Amniotic epithelial cell (primary cell): ENCODE measurements at regions not wholly inside any gene's neighbourhood (a gene's known extent, or its start where the extent isn't known, plus 50 kb on each side); places are given as distances from the start of the nearest gene placed in this dataset.
"Not testable (repeated sequence)": the region's sequence is repeated elsewhere in the genome, so short reads cannot be mapped to it uniquely, and the experiment has no call there.

ENCODE experiments used
- DNase-seq: peaks from one replicate; pipeline ENCODE4 v3.0.0-alpha.2; 2010; ENCODE audit warnings: low read depth

DNA sequence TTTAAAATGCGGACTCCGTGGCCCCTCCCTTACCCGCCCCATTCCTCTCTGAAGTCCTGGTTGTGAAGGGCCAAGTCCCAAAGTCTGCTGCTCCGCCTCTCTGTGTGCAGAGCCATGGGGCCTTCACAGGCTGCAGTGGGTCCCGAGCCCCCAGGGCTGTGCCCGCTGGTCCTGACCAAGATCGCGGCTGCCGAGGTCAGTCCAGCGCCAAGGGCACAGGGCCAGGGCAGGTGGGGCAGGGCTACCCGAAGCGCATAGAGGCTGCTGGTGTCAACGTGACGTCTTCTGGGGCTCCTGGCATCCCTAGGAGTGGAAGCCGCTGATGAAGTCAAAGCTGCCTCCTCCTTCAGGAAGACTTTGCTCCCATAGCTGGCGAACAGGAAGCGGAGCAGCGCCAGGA lies 858.8 kb downstream of the TUBA3C start:
- not testable (repeated sequence) for DNase-seq

DNA sequence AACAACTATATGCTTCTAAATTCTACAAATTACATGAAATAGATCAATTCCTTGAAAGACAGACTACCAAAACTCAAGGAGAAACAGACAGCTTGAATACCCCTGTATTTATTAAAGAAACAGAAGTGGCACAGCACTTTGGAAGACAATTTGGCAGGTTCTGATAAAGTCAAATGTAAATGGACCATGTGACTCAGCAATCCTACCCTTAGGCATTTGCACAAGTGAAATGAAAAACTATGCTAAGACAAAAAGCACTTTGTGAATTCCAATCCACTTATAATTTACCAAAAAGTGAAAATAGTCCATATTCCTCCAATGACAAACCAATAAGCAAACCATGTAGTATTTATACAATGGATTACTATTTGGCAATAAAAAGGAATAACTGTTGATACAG lies 862.0 kb downstream of the TUBA3C start:
- not testable (repeated sequence) for DNase-seq

DNA sequence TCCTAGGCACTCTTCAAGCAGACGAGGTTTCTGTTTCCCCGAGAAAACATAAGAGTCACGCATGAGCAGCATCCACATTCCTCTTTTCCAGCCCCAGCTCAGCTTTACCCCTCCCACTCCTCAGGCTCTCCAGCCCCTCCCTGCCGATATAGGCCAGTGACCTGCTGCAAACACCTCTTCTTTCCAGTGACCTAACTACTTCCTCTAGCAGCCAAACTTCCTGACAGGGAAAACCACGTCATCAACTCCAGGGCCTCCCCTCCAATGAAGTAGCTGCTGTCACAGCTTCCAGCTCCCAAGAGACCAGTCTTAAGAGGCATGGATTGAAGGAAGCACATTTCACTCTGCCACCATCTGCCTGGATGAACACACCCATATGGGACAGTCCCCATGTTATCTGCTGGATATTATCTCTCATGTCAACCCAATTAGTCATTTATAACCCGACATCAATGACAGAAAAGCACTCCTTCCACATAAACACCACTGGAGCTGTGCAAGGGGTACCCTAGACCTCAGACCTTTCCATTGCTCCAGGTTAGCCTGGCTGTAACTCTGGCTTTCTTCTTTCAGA lies 878.3 kb downstream of the TUBA3C start:
- DNase-seq: not testable (repeated sequence)

DNA sequence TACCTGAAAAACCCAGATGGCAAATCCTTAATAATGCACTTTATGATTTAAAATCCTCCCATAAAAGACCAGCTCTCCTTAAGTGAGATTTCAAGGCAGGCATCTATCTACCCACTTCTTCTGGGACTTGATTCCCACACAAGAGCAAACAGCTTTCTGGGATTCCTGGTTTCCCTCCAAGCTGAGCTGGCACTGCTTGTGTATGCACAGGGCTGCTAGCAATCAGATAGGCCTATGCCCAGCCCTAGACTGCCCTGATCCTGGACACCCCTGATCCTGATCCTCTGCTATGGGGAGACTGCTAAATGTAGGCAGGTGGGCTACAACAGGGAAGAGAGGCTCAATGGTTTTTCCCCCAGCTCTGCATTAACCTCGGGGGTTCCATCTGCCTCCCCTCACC lies 880.7 kb downstream of the TUBA3C start:
- DNase-seq: not testable (repeated sequence)

DNA sequence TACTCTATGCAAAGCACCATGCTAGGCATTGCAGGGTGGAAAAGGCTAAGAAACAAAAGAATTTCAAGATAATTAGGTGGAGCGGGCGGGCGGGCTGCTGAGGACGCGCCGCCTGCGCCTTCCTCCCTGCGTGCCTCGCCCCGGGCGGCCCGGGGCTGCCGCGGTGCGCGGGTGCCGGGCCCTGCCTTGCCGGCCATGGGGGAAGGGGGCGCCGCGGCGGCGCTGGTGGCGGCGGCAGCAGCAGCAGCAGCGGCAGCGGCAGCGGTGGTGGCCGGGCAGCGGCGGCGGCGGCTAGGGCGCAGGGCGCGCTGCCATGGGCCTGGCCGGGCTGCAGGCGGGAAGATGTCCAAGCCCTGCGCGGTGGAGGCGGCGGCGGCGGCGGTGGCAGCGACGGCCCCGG lies 884.3 kb downstream of the TUBA3C start:
- not testable (repeated sequence) for DNase-seq

DNA sequence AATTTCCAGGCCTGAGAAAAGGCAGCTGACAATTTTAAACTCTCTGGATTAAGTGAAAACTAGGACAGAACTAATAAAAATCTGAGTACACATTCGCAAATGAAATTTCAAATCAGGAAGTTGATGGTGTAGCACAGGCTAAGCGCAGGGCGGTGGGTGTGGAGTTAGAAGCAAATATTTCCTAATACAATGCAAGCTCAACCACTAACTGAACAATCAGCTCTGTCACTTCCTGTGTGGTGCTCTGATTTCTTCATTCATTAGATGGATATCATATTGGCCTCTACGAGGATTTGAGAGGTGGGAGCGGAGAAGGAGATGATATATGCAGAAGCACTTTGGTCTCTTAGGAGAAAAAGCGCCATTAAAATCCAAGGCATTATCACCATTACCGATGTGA lies 885.0 kb downstream of the TUBA3C start:
- DNase-seq: not testable (repeated sequence)

DNA sequence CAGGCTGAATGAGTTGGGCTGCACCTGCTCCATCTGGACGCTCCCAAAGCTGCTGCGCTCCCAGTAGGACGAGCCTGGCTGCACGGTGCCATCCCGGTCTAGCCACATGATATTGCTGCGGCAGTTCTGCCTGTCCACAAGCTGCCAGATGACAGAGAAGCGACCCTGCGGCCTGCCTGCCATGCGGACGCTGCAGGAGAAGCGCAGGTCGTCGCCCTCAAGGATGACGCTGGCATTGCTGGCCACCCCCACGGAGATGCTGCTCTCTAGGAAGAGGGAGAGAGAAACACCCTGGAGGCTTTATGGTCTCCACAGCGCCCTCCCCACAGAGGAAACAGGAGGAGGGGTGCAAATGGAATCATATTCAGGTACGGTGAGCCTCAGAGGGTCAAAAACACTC lies 887.3 kb downstream of the TUBA3C start:
- DNase-seq: not testable (repeated sequence)

DNA sequence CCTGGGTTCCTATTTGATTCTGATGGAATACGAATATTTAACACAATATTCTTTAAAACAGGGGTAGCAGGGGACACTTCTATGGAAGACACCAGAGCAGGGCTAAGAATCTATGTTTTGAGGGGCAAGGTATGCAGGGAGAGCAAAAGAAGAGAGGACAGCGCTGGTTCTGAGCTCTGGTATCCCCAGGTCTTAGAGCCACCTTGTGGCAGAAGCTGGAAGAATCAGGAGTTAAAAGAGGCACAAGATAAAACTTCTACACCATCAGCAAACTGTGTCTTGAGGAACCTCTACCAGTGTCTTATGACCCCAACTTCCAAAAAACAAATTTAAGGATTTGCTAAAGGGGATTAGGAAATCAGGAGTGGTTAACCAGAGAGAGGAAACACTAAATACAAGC lies 894.8 kb downstream of the TUBA3C start:
- not testable (repeated sequence) for DNase-seq

DNA sequence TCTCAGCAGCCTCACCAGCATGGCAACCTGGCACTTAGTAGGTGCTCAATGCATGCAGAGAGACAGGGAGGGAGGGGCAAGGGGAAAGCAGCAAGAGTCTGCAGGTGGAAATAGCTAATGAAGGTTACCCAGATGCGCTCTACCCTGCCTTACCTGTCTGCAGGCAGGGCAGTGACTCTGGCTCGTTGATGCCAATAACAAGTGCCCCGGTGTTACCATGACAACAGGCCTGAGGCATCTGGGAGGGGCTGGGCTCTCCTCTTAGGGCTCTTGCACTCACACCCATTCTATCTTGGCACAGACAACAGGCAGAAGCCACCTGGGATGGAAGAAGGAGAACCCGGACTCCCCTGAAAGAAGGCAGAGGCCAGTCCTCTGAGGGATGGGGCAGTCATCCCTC lies 896.0 kb downstream of the TUBA3C start:
- not testable (repeated sequence) for DNase-seq

DNA sequence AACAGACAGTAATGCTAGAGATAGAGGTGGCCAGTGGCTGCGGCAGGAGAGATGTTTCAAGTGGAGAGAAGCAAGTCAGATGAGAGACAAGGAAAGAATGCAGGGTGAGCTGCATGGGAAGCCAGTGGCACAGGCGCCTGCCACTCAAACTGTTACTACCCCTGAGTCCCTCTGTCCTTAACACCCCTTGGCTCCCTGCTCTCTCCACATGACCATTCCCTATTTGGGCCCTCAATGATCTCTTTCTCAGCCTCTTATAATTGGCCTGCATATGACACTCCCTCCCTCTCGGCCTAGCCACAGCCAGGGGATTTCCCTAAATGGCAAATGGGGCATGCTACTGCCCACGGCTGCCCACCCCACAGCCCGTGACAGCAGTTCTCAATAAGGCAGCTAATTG lies 897.6 kb downstream of the TUBA3C start:
- DNase-seq: not testable (repeated sequence)

DNA sequence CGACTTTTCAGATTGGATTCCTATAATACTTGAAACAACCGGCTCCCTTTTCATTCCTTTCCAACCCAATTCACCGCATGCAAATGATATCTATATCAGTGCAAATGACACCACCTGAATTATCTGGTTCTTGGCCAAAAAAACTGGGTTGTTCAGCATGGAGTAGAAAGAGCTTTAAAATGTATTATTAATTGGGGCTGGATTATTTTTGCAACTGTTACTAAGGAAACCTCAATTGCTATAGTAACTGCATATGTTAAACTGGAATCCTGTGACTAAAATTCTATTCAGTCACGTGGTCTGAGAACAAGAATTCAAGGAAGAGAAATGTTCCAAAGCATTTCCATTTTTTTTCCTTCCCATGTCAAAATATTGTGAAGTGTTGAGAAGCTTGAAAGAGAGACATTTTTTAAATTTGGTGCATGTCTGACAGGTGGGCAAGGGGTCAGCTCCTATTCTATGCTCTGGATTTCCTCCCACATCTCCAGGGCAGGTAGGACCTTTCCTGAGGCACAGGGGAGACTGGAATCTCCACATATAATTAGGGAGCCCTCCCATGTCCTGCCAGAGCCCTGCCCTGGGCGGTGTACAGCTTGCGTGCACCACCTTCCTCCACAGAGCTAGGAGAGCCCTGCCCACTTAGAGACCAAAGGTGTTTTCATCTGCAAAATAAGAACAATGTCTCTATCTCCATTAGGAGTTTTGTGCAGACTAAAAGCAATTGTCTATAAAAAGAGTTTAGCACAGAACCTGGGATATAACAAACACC lies 899.6 kb downstream of the TUBA3C start:
- DNase-seq: not testable (repeated sequence)

DNA sequence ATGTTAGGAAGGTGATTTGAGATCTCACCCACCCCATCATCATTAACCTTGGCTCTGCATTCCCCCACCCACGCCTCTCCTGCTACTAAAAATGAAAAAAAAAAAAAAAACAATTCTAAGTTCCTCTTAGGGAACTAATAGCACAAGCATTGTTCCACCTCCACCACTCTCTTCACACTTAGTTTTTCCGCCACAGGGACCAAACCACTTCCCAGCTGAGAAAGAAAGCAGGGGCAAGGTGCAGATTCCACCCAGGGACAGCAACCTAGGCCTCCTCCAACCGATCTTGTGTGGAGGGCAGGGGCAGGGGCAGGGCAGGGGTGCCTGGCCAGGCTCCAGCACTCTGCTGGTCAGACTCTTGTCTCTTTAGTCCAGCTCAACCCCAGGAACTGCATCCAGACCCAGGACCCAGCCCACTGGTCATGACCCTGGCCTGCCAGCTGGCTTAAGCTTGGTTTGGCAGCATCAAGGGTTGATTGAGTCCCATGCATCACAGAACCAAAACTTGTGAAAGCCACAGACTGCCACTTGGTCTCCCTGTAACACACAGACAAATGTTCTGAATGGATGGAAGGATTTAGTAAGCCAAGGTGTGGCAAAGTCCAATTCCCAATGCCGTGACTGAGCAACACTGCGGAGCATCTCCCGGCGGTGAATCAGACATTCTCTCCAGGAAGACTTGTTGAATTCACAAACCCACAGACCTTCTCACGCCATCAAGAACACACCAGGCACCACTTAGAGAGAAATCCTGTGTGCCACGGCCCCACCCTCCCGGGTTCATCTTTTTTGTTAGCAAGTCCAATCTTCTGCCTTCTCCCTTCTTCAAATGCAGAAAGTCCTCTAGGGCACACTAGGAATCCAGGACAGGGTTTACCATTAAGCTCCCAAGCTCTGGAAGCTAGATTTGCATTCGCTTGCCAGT lies 900.5 kb downstream of the TUBA3C start:
- not testable (repeated sequence) for DNase-seq

DNA sequence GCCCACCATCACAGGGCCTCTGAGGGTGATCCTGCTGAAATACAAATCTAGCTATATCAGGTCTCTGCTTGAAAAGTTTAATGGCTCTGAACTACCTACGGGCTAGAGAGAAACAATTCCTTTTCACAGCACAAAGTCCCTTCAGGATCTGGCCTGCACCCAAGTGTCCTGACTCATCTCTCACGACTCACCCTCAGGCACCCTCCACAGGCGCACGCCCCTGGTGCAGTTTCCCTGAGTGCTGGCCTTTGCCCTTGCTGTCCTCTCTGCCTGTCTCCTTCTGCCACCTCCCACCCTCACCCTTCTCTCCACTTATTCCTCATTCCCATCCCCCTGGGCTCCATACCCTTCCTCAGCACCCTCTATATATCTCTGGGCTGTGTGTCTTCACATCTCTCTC lies 901.7 kb downstream of the TUBA3C start:
- DNase-seq: not testable (repeated sequence)

DNA sequence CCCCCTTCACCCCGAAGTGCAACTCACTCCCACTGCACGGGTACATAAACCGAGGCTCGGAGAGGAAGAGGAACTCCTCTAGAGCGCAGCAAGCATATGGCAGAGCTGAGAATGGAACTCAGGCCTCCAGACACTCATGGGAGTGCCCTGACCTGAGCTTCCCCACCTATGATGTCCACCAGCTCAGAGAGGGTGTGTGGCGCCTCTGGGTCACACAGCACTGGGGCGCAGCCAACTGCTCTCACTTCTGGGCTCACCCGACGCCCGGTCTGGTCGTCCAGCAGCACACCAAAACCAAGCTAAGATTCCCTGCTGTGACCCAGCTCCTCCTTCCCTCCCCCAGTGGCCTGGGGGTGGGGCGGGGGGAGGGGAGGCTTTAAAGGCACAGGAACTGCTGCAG lies 904.3 kb downstream of the TUBA3C start:
- DNase-seq: not testable (repeated sequence)

DNA sequence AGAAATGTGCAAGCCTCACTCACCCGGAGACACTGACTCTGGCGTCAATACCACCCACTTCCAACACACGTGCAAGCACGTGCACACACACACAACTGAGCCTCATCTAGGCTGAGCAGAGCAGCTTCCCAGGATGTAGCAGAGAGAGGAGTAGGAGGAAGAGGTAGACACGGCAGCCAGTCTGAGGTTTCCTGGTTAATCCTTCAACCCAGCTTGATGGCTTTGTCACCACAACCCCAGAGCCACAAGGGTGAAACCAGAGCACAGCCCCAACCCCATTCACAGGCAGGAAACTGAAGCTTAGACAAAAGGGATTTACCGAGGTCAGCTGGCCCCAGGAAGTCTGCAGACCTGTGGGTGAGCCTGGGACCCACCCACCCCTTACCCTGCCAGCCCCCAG lies 905.3 kb downstream of the TUBA3C start:
- DNase-seq: not testable (repeated sequence)

DNA sequence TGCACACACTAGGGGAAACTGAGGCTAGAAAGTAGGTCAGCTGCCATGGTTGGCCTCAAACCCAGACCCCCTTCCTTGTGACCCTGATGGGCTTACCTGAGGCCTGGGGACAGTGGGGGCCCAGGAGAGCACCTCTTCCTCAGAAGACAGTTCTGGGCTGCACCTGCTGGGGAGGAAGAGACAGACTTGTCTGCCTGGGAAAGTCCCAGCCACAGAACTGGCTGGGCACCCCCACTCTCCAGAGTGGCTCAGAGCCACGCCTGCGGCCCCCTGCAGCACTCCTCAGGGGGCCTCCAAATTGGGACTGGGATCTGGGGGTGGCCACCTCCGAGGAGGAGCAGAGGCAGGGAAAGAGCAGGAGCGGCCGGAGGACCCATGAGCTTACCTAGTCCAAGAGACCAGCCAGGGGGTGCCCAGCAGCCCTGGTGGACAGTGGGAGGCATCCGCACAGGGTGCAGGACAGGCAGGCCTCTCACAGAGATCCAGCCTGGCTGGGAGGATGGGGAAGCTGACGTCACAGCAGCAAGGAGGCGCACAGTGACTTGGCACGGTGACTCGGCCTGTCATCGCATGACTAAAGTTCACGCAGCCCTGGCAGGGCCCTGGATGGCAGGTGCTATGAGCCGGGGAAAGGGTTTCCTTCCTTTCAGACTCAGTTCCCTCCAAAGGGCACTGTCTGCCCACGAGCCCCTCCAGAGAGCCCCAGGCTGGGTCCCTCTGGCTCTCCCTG lies 907.7 kb downstream of the TUBA3C start:
- DNase-seq: not testable (repeated sequence)

DNA sequence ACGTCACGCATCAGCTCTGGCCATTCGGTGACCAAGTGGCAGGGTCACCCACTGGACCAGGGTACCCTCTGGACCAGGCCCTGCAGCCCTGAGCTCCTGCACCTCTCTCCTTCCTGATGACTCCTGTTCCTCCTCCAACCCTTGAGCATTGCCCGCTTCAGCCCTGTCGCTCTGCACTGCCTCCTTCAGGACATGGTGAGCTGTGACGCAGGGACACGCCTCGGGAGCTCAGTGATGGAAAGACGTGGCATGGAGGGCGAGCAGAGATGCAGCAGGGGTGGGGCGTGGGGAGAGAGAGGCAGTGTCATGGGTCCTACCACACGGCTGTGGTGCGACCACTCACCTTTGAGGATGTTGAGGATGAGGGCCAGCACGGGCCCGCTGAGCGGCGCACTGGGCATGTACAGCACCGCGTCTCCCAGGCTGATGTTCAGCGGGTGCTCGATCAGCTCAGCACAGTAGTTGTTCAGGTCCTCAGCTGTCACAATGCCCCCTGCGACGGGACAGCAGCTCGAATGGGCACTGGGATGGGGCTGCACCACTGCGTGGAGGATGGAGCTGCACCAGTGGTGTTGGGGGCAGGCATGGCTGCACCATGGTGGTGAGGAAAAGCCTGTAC lies 922.7 kb downstream of the TUBA3C start:
- DNase-seq: not testable (repeated sequence)

DNA sequence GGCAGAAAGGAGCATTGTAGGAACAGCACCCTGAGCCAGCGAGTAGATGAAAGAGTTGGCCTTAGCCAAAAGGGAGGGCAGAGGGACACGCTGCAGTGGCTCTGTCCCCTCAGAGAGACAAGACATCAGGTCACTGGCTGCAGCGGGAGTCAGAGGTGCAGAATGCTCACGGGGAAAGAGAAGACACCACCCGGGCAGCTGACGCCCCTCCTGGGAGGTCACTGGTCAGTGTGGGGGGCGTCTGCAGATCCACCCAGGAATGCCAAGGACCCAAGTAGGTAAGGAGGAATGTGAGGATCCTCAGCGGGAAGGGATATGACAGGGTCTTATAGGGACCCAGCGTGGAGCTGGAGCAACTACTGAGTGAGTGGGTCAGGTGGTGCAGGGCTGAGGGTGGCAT lies 923.9 kb downstream of the TUBA3C start:
- not testable (repeated sequence) for DNase-seq

DNA sequence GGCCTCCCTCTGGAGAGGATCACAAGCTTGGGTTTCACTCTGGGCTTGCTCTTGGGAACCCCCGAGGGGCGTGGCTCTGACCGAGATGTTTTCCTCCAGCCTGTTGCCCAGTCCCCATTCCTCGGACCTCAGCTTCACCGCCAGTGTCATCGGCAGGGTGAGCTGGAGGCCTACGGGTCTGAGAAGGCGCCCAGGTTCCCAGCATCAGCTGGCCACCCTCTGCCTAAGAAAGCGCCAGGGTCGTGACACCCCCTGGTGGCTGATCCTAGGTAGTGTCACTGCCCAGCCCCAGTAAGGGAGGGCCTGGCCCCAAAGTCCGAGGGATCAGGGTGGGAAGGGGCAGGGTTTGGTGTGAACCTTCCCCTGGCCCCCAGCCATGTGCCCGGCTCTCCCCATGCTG lies 928.8 kb downstream of the TUBA3C start:
- not testable (repeated sequence) for DNase-seq

DNA sequence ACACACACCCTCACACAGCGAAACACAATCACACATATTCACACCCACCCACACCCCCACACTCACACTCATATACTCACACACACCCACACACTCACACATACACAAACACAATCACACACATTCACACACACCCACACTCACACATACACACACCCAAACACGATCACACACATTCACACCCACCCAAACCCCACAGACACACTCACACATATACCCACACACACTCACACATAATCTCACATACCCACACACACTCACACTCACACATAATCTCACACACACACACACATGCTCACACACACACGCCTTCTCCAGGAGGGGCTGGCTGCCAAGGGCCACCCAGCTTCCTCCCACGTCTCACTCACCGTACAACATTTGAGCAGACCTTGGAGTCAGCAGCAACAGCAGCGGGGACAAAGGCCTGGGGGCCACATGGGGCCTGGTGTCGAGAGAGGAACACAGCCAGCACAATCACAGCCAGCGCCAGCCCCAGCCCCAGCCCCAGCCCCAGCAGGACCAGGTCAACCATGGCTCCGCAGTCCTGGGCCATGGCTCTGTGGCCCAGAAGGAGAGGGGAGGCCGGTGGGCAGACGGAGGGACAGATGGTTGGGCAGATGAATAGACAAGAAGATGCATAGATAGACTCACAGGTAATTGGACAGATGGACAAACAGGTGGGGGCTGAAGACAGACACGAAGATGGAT lies 932.9 kb downstream of the TUBA3C start:
- DNase-seq: not testable (repeated sequence)

DNA sequence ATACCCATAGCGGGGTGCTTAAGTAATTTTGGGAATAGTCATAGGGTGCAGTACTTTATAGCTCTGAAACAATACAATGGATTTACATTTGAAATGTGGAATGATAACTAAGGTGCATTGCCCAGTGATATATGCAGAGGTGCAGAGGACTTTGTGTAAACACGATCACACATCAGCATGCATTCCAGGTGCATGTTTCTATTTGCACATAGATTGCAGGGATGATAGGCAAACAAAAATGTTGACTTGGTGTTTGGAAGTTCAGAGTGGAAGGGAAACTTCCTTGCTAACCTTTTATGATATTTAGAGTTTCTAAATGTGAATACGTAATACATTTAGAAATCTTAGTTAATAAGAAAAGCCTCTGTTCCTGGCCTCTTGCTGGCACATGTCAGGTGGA lies 941.5 kb downstream of the TUBA3C start:
- not testable (repeated sequence) for DNase-seq
